ENCODE measurements at regions not wholly inside any gene's neighbourhood (a gene's known extent, or its start where the extent isn't known, plus 50 kb on each side); places are given as distances from the start of the nearest gene placed in this dataset.
"Not testable (repeated sequence)": the region's sequence is repeated elsewhere in the genome, so short reads cannot be mapped to it uniquely, and the experiment has no call there.

- DNase-seq: no peak
Measured at GRCh38 chr10:31679936-31680335, 248.7 kb downstream of the ARHGAP12 start.

- no peak for DNase-seq
Measured at GRCh38 chr10:31678575-31679516, 249.8 kb downstream of the ARHGAP12 start.

- no peak for DNase-seq
Measured at GRCh38 chr10:31678139-31678536, 250.5 kb downstream of the ARHGAP12 start.

GRCh38 chr10:31677195-31678138, 251.2 kb downstream of the ARHGAP12 start:
- DNase-seq: no peak

- no peak for DNase-seq
Measured at GRCh38 chr10:31675726-31676125, 252.9 kb downstream of the ARHGAP12 start.

GRCh38 chr10:31669357-31669756, 259.3 kb downstream of the ARHGAP12 start:
- DNase-seq: no peak

- DNase-seq: no peak
Measured at GRCh38 chr10:31668326-31668725, 260.3 kb downstream of the ARHGAP12 start.

- DNase-seq: not testable (repeated sequence)
Measured at GRCh38 chr10:31665764-31666279, 262.8 kb downstream of the ARHGAP12 start.

GRCh38 chr10:31664803-31665202, 263.8 kb downstream of the ARHGAP12 start:
- DNase-seq: no peak

- DNase-seq: not testable (repeated sequence)
Measured at GRCh38 chr10:31664071-31664470, 264.6 kb downstream of the ARHGAP12 start.

- DNase-seq: no peak
Measured at GRCh38 chr10:31660300-31660699, 268.3 kb downstream of the ARHGAP12 start.

- no peak for DNase-seq
Measured at GRCh38 chr10:31659665-31660064, 269.0 kb downstream of the ARHGAP12 start.

GRCh38 chr10:31657434-31657872, 271.2 kb downstream of the ARHGAP12 start:
- no peak for DNase-seq

- DNase-seq: no peak
Measured at GRCh38 chr10:31656851-31657433, 271.7 kb downstream of the ARHGAP12 start.

- no peak for DNase-seq
Measured at GRCh38 chr10:31652038-31652437, 276.6 kb downstream of the ARHGAP12 start.

GRCh38 chr10:31650010-31650409, 278.6 kb downstream of the ARHGAP12 start:
- DNase-seq: no peak

- DNase-seq: no peak
Measured at GRCh38 chr10:31648966-31649365, 279.7 kb downstream of the ARHGAP12 start.

GRCh38 chr10:31647861-31648260, 280.8 kb downstream of the ARHGAP12 start:
- DNase-seq: no peak

- no peak for DNase-seq
Measured at GRCh38 chr10:31646519-31646918, 282.1 kb downstream of the ARHGAP12 start.

GRCh38 chr10:31645786-31646185, 282.8 kb downstream of the ARHGAP12 start:
- no peak for DNase-seq

GRCh38 chr10:31644931-31645633, 283.5 kb downstream of the ARHGAP12 start:
- DNase-seq: no peak

GRCh38 chr10:31642281-31642680, 286.4 kb downstream of the ARHGAP12 start:
- no peak for DNase-seq
